HG03060 (cell line): ENCODE measurements at regions not wholly inside any gene's neighbourhood (a gene's known extent, or its start where the extent isn't known, plus 50 kb on each side); places are given as distances from the start of the nearest gene placed in this dataset.
"Not testable (repeated sequence)": the region's sequence is repeated elsewhere in the genome, so short reads cannot be mapped to it uniquely, and the experiment has no call there.

Experiments
- ATAC-seq: cut with Tn5 transposase; IDR thresholded peaks from one replicate; pipeline ENCODE4 v1.9.1; 2021; ENCODE audit warnings: low read depth, moderate number of reproducible peaks; ENCODE audit not compliant: unreplicated experiment

- no peak for ATAC-seq
Observed at GRCh38 chr3:150357923-150358607, 50.0 kb upstream of the TSC22D2 start.

- ATAC-seq = no peak
Observed at GRCh38 chr3:150357140-150357539, 51.0 kb upstream of the TSC22D2 start.

- ATAC-seq = no peak
Observed at GRCh38 chr3:150355574-150355973, 52.5 kb upstream of the TSC22D2 start.

GRCh38 chr3:150352931-150353330, 55.2 kb upstream of the TSC22D2 start:
- no peak for ATAC-seq

GRCh38 chr3:150351398-150351797, 56.7 kb upstream of the TSC22D2 start:
- no peak for ATAC-seq

GRCh38 chr3:150349314-150350097, 58.6 kb upstream of the TSC22D2 start:
- no peak for ATAC-seq

GRCh38 chr3:150348500-150348899, 59.6 kb upstream of the TSC22D2 start:
- ATAC-seq = no peak

- no peak for ATAC-seq
Observed at GRCh38 chr3:150346981-150347863, 60.9 kb upstream of the TSC22D2 start.

GRCh38 chr3:150346266-150346665, 61.8 kb upstream of the TSC22D2 start:
- ATAC-seq = no peak

GRCh38 chr3:150345021-150345538, 63.0 kb upstream of the TSC22D2 start:
- ATAC-seq = no peak

GRCh38 chr3:150344079-150344759, 63.9 kb upstream of the TSC22D2 start:
- ATAC-seq = no peak

- no peak for ATAC-seq
Observed at GRCh38 chr3:150342896-150343467, 65.1 kb upstream of the TSC22D2 start.

GRCh38 chr3:150341891-150342290, 66.2 kb upstream of the TSC22D2 start:
- ATAC-seq = no peak

GRCh38 chr3:150336363-150336762, 71.7 kb upstream of the TSC22D2 start:
- not testable (repeated sequence) for ATAC-seq

- ATAC-seq = no peak
Observed at GRCh38 chr3:150335631-150336030, 72.5 kb upstream of the TSC22D2 start.

- ATAC-seq = no peak
Observed at GRCh38 chr3:150334974-150335373, 73.1 kb upstream of the TSC22D2 start.

- ATAC-seq = no peak
Observed at GRCh38 chr3:150333477-150333876, 74.6 kb upstream of the TSC22D2 start.

- no peak for ATAC-seq
Observed at GRCh38 chr3:150331978-150332568, 76.0 kb upstream of the TSC22D2 start.

- ATAC-seq = no peak
Observed at GRCh38 chr3:150330872-150331271, 77.2 kb upstream of the TSC22D2 start.

- no peak for ATAC-seq
Observed at GRCh38 chr3:150330174-150330573, 77.9 kb upstream of the TSC22D2 start.
